ENCODE measurements at regions not wholly inside any gene's neighbourhood (a gene's known extent, or its start where the extent isn't known, plus 50 kb on each side); places are given as distances from the start of the nearest gene placed in this dataset.

DNA sequence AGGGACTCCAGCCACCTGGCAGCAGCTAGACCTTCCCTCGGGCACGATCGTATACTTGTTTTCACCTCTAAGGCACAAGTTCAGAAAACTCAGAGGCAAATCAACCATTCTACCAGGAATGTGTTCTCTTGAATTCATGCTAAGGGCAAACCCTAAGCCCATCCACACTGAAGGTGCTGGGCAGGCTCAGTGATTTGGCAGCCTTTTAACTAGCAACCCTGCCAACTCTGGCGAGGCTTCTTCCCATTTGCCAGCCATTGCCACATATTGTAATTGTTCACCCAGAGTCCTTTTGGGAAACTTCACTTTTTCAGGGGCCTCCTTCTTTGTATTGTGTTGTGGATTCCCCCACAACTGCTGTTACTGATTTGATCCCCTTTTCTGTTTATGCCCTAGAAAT, 298.6 kb upstream of the LDB2 start:
- DNase-seq (ENCODE audit: low spot score): no peak
- Mint-ChIP-seq H3K27ac (no peak overlapping the region), H3K36me3 (ENCODE audit: low read depth) (no peaks in the 10 kb centered on the region), H3K27me3 (ENCODE audit: insufficient read depth) (peaks cover 2% of the 10 kb centered on the region), H3K4me3 (no peak overlapping the region), H3K4me1 (ENCODE audit: low read depth) (no peaks in the 10 kb centered on the region), H3K9me3 (no peaks in the 10 kb centered on the region)
- intact Hi-C loops (cut with micrococcal nuclease): no loop called here

DNA sequence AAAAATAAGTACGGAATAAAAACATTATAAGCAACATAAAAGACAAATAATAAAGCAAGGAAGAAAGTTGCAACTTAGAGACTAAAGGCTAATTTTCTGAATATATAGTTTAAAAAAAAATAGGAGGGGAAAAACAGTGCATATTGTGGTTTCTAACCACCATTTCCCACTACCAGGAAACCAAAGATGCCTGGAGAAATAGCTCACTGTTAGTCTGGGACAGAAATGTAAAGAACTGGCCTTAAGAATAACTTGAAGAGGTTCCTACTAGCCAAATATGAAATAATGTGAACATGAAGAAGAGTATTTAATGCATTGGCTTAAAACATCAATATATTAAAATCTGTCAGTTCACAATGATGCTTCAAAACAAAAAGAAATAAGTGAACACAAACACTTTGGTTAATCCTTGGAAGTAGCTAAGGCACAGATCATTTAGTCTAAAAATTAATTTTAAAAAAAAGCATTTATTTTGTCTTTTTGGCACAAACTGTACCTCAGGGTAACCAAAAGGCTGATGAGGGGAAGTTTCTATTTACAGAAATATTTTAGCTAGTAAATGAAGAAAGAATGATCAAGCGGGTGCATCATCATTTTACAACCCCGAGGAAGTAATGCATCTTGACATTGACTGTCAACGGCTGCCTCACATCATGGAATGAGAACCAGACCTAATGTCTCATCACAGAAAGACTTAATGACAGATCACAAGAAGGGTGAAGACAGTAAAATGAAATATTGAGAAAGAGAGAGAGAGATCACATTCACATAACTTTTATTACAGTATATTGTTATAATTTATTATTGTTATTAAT, 297.2 kb upstream of the LDB2 start:
- intact Hi-C loops (cut with micrococcal nuclease): no loop called here
- H3K9me3 Mint-ChIP-seq: no peaks in the 10 kb centered on the region
- H3K4me1 Mint-ChIP-seq (ENCODE audit: low read depth): no peaks in the 10 kb centered on the region
- H3K27me3 Mint-ChIP-seq (ENCODE audit: insufficient read depth): peaks cover 2% of the 10 kb centered on the region
- DNase-seq (ENCODE audit: low spot score): no peak
- no peaks in the 10 kb centered on the region for H3K36me3 Mint-ChIP-seq (ENCODE audit: low read depth)
- no peak overlapping the region for H3K4me3 Mint-ChIP-seq
- H3K27ac Mint-ChIP-seq: no peak overlapping the region

DNA sequence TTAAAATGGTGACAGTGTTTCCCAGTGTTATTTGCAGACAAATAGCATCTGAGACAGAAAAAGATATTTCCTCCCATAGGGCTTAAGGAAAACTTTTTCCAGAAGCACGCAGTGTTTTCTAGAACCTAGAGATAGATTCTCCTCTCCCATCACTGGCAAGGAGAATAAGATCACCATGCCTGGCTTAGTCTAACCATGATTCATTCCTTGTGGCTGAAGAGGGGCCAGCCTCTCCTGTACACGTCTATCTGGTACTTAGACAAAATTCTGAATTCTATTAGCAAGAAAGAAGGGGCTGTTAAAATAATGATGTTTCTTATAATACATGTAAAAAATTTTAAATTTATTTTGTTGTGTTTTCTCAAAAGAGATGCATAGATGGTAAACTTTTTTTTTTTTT, 296.1 kb upstream of the LDB2 start:
- Mint-ChIP-seq H3K4me1 (ENCODE audit: low read depth) (no peaks in the 10 kb centered on the region), H3K27ac (no peak overlapping the region), H3K36me3 (ENCODE audit: low read depth) (no peaks in the 10 kb centered on the region), H3K27me3 (ENCODE audit: insufficient read depth) (peaks cover 2% of the 10 kb centered on the region), H3K9me3 (peaks cover 5% of the 10 kb centered on the region), H3K4me3 (no peak overlapping the region)
- intact Hi-C loops (cut with micrococcal nuclease): no loop called here
- no peak for DNase-seq (ENCODE audit: low spot score)

- Mint-ChIP-seq H3K27me3 (ENCODE audit: insufficient read depth) (no peaks in the 10 kb centered on the region), H3K9me3 (peaks cover 9% of the 10 kb centered on the region), H3K4me1 (ENCODE audit: low read depth) (no peaks in the 10 kb centered on the region), H3K27ac (no peak overlapping the region), H3K4me3 (no peak overlapping the region), H3K36me3 (ENCODE audit: low read depth) (no peaks in the 10 kb centered on the region)
- intact Hi-C loops (cut with micrococcal nuclease): no loop called here
- no peak for DNase-seq (ENCODE audit: low spot score)
Observed at GRCh38 chr4:17189759-17190158, 291.3 kb upstream of the LDB2 start.

- intact Hi-C loops (cut with micrococcal nuclease): no loop called here
- peaks cover 9% of the 10 kb centered on the region for H3K9me3 Mint-ChIP-seq
- no peaks in the 10 kb centered on the region for H3K36me3 Mint-ChIP-seq (ENCODE audit: low read depth)
- H3K27ac Mint-ChIP-seq: no peak overlapping the region
- H3K4me1 Mint-ChIP-seq (ENCODE audit: low read depth): no peaks in the 10 kb centered on the region
- no peak overlapping the region for H3K4me3 Mint-ChIP-seq
- no peaks in the 10 kb centered on the region for H3K27me3 Mint-ChIP-seq (ENCODE audit: insufficient read depth)
- no peak for DNase-seq (ENCODE audit: low spot score)
Observed at GRCh38 chr4:17189401-17189720, 290.9 kb upstream of the LDB2 start.

- Mint-ChIP-seq H3K27ac (no peak overlapping the region), H3K9me3 (peaks cover 9% of the 10 kb centered on the region), H3K4me3 (no peak overlapping the region), H3K27me3 (ENCODE audit: insufficient read depth) (no peaks in the 10 kb centered on the region), H3K4me1 (ENCODE audit: low read depth) (no peaks in the 10 kb centered on the region), H3K36me3 (ENCODE audit: low read depth) (no peaks in the 10 kb centered on the region)
- intact Hi-C loops (cut with micrococcal nuclease): no loop called here
- no peak for DNase-seq (ENCODE audit: low spot score)
Observed at GRCh38 chr4:17188547-17189400, 290.3 kb upstream of the LDB2 start.

DNA sequence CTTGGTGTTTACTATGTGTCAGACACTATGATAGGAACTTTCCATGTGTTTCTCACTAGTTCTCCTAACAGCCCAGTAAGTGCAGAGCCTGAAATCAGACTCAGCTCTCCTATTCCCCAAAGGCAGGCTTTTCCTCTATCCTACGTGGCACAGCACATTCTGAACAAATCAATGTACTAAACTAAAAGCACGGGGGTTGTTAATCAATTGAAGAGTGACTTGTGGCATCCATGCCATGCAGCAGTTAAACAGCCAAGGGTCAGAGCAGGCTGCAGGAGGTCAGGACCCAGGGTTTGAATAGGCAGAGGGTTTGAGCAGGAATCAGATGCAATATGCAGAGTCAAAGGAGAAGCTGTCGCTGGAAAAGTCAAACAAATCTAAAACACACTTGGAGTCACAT, 289.7 kb upstream of the LDB2 start:
- no peak for DNase-seq (ENCODE audit: low spot score)
- H3K4me1 Mint-ChIP-seq (ENCODE audit: low read depth): no peaks in the 10 kb centered on the region
- no peaks in the 10 kb centered on the region for H3K36me3 Mint-ChIP-seq (ENCODE audit: low read depth)
- peaks cover 9% of the 10 kb centered on the region for H3K9me3 Mint-ChIP-seq
- H3K4me3 Mint-ChIP-seq: no peak overlapping the region
- no peaks in the 10 kb centered on the region for H3K27me3 Mint-ChIP-seq (ENCODE audit: insufficient read depth)
- no peak overlapping the region for H3K27ac Mint-ChIP-seq
- intact Hi-C loops (cut with micrococcal nuclease): no loop called here

GRCh38 chr4:17187003-17187402, 288.6 kb upstream of the LDB2 start:
- H3K27ac Mint-ChIP-seq: no peak overlapping the region
- no peak overlapping the region for H3K4me3 Mint-ChIP-seq
- no peak for DNase-seq (ENCODE audit: low spot score)
- intact Hi-C loops (cut with micrococcal nuclease): no loop called here
- no peaks in the 10 kb centered on the region for H3K36me3 Mint-ChIP-seq (ENCODE audit: low read depth)
- peaks cover 9% of the 10 kb centered on the region for H3K9me3 Mint-ChIP-seq
- no peaks in the 10 kb centered on the region for H3K27me3 Mint-ChIP-seq (ENCODE audit: insufficient read depth)
- H3K4me1 Mint-ChIP-seq (ENCODE audit: low read depth): no peaks in the 10 kb centered on the region

- Mint-ChIP-seq H3K27me3 (ENCODE audit: insufficient read depth) (peaks cover 3% of the 10 kb centered on the region), H3K4me3 (no peak overlapping the region), H3K4me1 (ENCODE audit: low read depth) (no peaks in the 10 kb centered on the region)
Observed at GRCh38 chr4:17182888-17183287, 284.4 kb upstream of the LDB2 start.

GRCh38 chr4:17174751-17175150, 276.3 kb upstream of the LDB2 start:
- no peak for DNase-seq (ENCODE audit: low spot score)
- Mint-ChIP-seq H3K4me1 (ENCODE audit: low read depth) (no peaks in the 10 kb centered on the region), H3K36me3 (ENCODE audit: low read depth) (no peaks in the 10 kb centered on the region), H3K27ac (no peak overlapping the region), H3K4me3 (no peak overlapping the region), H3K9me3 (no peaks in the 10 kb centered on the region), H3K27me3 (ENCODE audit: insufficient read depth) (peaks cover 3% of the 10 kb centered on the region)
- intact Hi-C loops (cut with micrococcal nuclease): no loop called here

More at GRCh38 chr4:17182888-17183287, 284.4 kb upstream of the LDB2 start:
- Mint-ChIP-seq H3K9me3 (no peaks in the 10 kb centered on the region), H3K27ac (no peak overlapping the region), H3K36me3 (ENCODE audit: low read depth) (no peaks in the 10 kb centered on the region)
- DNase-seq (ENCODE audit: low spot score): no peak
- intact Hi-C loops (cut with micrococcal nuclease): no loop called here

DNA sequence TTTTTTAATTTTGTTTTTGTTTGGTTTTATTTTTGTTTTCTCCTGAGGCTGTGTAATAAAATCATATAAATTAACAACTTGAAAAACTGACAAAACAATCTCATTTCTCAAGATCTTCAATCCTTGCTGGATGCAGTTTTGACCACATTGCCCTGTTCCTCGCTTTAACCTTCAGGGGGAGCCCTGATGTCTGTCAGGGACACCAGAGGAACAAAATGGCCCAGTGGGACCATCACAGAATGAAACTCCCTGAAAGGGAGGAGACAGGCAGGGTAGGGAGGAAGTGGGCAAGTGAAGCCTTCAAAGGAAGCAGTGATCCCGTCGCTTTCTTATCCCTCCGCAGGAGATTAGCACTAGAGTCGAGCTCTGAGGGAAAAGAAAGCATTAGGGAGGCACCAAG, 274.9 kb upstream of the LDB2 start:
- H3K36me3 Mint-ChIP-seq (ENCODE audit: low read depth): no peaks in the 10 kb centered on the region
- no peaks in the 10 kb centered on the region for H3K4me1 Mint-ChIP-seq (ENCODE audit: low read depth)
- H3K27me3 Mint-ChIP-seq (ENCODE audit: insufficient read depth): no peaks in the 10 kb centered on the region
- DNase-seq (ENCODE audit: low spot score): no peak
- no peaks in the 10 kb centered on the region for H3K9me3 Mint-ChIP-seq
- intact Hi-C loops (cut with micrococcal nuclease): no loop called here
- no peak overlapping the region for H3K4me3 Mint-ChIP-seq
- no peak overlapping the region for H3K27ac Mint-ChIP-seq

DNA sequence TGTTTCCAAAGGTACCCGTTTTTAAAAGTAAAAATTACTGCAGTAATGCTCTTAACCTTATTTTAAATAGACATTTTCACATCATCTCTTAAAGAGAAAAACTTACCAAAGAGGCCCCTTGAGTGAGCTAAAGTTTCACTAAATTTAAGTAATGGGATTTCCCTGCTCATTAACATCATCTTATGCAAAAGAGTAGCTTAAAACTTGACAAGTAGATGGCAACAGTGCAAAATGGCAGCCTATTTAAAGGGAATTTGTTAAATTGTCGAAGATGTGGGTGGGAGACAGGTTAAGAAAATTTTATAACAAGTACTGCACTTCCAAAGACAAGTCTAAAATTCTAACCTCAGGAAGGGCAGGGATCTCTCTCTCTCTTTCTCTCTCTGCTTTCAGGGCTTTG, 271.7 kb upstream of the LDB2 start:
- no peaks in the 10 kb centered on the region for H3K9me3 Mint-ChIP-seq
- no peak for DNase-seq (ENCODE audit: low spot score)
- intact Hi-C loops (cut with micrococcal nuclease): no loop called here
- peaks cover 4% of the 10 kb centered on the region for H3K27me3 Mint-ChIP-seq (ENCODE audit: insufficient read depth)
- no peak overlapping the region for H3K27ac Mint-ChIP-seq
- H3K4me3 Mint-ChIP-seq: no peak overlapping the region
- H3K36me3 Mint-ChIP-seq (ENCODE audit: low read depth): no peaks in the 10 kb centered on the region
- no peaks in the 10 kb centered on the region for H3K4me1 Mint-ChIP-seq (ENCODE audit: low read depth)

DNA sequence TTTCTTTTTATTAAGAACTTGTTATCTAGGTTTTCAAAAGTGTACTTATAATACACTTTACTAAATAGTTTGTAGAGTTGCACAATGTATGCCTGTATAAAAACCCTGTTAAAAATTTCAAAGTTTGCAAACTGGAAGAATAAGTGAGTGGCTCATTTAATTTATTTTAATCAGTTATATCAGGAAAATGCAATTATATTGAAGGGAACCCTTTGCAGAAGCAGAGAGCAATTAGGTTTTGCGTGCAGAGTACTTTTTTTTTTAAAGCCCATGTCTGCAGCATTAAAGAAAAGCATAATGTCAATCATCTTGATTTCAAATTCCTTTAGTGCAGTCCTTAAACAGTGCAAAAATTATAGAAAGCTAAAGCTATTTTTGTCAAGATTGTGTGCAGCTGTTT, 271.3 kb upstream of the LDB2 start:
- Mint-ChIP-seq H3K27ac (no peak overlapping the region), H3K4me1 (ENCODE audit: low read depth) (no peaks in the 10 kb centered on the region), H3K4me3 (no peak overlapping the region), H3K27me3 (ENCODE audit: insufficient read depth) (peaks cover 4% of the 10 kb centered on the region), H3K9me3 (no peaks in the 10 kb centered on the region), H3K36me3 (ENCODE audit: low read depth) (no peaks in the 10 kb centered on the region)
- intact Hi-C loops (cut with micrococcal nuclease): no loop called here
- no peak for DNase-seq (ENCODE audit: low spot score)
